Amniotic stem cell (primary cell): ENCODE measurements at regions not wholly inside any gene's neighbourhood (a gene's known extent, or its start where the extent isn't known, plus 50 kb on each side); places are given as distances from the start of the nearest gene placed in this dataset.
"Not testable (repeated sequence)": the region's sequence is repeated elsewhere in the genome, so short reads cannot be mapped to it uniquely, and the experiment has no call there.

ENCODE experiments used
- DNase-seq: peaks from one replicate; lab custom pipeline; 2025; lab: John Stamatoyannopoulos, UW

DNA sequence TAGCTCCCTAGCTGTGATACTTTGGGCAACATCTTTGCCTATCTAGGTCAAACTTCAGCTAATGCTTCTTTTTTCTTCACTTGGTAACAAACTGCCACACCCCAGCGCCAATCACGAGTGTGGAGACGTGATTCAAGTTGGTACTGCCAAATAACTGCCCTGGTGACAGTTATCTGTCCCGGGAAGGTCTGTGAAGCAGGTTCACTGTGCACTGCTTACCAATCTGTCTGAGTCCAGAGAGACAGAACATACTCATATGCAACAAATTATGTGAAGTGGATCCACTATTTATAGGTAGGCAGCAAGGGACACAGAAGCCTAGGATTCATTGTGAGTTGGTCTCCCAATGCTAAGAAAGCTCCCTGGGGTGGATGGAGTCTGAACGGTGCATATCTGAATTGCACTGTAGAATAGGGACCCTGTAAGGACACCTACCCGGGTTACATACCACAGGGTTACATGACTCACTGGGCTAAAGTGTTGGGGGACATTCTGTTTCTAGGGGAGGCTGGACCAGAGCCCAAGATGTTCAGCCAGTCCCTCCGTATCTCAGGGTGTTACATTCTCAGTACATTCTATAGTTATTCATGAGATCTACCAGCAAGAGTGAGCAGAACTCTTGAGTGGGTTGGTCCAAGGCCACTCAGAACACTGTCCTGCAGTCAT, 95.4 kb upstream of the STC2 start:
- DNase-seq = no peak

GRCh38 chr5:173420108-173420507, 91.9 kb upstream of the STC2 start:
- DNase-seq = no peak

GRCh38 chr5:173413471-173413982, 85.3 kb upstream of the STC2 start:
- no peak for DNase-seq

- no peak for DNase-seq
These were observed 84.4 kb upstream of the STC2 start for GRCh38 chr5:173412566-173412965.

- DNase-seq = no peak
These were observed 83.8 kb upstream of the STC2 start for GRCh38 chr5:173411791-173412555.

DNA sequence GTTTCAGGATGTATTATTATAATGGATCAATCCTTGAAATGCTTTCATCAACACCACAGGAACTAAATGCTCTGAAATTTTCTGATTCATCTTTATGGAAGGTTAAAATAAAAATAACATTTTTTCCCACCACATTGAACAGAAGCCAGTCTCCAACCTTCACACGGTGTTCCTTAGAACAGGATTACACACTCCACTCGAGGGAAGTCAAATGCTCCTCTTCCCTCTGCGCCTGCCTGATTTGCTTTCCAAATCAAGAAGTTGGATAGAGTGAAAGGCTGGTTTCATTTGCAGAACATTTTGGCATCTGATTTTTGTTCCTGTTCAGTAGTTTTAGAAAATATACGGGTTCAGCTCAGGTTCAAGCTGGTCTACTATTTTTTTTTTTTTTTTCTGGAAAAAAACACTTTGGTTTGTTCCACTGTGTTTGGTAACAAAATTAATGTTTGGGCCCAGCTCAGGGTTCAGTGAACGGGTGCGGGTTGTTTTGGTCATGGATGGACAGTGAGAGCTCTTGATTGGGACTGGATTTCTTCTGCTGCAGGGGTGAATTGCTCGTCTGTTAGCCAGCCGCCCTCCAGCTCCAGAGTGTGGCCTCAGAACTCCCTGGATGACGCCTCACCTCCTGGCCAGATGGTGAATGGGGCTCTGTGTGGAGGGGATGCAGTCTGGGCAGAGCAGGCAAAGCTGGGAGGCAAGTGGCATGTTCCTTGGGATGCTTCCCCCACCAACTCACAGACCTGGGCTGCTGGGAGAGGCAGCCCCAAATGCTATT, 82.4 kb upstream of the STC2 start:
- no peak for DNase-seq

GRCh38 chr5:173408946-173409345, 80.7 kb upstream of the STC2 start:
- DNase-seq = no peak

- no peak for DNase-seq
These were observed 71.6 kb upstream of the STC2 start for GRCh38 chr5:173399851-173400250.

- DNase-seq = no peak
These were observed 69.3 kb upstream of the STC2 start for GRCh38 chr5:173397516-173397915.

GRCh38 chr5:173396311-173396993, 68.2 kb upstream of the STC2 start:
- DNase-seq = no peak

DNA sequence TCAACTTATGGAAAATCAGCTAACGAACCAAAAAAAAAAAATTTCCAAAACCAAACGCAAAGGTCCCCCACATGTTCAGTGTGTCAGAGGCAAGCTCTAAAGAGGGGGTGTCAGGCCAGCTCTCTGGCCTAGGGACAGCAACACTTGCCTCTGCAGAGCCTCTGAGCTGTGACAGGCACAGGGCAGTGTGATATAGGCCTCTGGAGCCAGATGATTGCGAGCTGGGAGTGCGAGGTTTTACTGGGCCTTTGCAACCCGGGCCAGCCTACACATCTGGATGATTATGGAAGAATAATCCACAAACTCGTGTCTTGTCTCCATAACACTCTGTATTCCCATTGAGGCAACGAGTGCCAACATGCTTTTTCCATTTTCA, 67.7 kb upstream of the STC2 start:
- DNase-seq = no peak

DNA sequence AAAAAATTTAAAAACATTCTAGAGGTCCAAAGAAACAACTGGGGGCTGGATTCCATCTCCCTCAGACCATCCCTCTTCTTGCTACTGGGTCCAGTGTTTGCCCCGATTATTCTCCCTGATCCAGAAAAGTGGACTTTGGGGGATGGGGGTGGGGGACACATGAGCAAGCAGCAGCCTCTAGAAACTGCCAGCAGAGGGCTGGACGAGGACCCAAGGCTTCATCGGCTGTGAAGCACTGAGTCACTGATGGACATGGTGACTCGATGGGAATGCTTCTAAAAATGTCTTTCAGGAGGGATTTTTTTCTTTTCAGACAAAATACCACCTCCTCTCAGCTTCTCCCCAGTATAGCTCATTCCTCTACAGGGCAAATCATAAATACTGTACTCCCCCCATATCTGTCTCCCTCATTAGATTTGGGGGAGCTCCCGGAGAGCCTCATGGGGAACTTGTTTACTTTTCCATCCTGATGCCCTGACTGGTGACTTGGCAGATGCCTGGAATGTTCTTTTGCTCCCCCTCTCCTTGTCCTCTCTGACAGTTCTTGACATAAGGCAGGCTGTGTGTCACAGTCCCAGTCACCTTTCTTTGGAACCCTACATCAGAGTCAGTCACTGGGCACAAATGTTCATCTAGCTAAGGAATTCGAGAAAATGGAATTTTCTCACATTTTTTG, 67.2 kb upstream of the STC2 start:
- DNase-seq = peak; percentile 21

DNA sequence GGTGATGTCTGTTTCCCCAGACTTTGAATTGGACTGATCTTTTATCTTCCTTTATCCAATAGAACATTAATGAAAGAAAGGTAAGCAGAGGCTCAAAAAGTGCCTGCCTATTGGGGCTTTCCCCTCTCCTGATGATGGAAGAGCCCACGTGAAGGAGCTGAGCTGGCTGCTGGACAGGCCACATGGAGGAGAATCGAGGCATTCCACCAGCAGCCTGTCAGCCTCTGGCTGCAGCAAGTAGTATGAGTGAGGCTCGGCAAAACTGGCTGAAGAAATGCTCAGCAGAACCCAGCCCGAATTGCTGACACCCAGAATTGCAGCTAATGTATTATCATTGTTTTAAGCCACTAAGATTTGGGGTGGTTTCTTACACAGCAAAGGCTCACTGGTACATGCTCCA, 66.5 kb upstream of the STC2 start:
- no peak for DNase-seq

DNA sequence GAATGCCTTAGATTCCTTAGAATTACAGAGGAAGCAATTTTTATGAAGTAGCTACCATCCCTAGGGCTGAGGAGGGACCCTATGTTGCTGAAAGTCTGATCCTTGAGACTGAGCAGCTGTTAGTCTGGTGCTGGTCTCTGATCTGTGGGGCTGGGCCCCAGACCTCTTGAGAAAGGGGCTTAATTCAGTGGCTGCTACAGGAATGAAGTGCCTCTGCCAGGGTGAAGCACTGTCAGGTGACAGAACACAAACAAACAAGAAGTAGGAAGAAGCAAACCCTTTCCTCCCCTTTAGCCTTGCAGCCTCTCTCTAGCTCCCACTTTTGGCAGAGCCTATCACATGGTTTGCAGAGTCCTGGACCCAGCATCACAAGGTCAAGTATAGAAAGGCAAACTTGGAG, 64.0 kb upstream of the STC2 start:
- no peak for DNase-seq

DNA sequence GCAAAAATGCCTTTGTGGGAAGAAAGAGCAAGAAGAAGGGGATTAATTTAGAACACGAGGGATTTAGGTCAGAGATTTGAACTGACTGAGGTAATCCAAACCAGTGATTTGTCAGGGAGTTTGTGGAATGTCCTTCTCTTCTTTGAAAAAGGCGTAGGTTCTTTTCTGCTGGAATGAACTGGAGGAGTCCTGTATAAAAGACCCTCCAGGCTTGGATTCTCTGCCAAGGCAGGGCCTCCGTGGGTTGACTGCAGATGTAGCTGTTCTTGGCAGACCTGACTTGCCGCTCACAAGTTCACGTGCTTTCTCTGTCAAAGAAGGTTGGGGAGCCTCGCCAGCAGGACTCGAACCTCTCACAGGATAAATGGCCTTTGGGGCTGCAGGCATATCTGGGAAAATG, 62.8 kb upstream of the STC2 start:
- no peak for DNase-seq

GRCh38 chr5:173387293-173387692, 59.1 kb upstream of the STC2 start:
- DNase-seq = not testable (repeated sequence)

DNA sequence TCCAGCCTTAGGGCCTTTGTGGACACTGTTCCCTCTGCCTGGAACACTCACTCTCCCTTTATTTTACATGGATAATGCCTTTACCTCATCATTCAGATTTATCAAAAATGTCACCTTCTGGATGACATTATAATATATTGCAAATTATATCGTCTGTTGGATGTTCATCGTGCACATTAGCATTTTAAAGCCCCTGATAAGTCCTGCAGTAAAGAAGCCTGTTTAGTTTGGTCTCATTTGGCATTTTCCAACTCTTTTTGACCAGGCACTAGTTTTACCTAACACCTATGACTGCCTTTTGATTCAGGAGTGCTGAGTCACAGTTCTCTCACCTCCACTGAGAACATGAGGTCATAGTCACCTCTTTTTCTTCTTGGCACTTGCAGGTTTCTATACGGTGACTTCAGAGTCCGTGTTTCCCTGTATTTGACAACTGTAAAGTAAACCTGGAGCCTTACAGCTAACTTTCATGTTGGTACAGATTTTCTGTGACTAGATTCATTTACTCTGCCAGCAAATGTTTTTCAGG, 57.7 kb upstream of the STC2 start:
- DNase-seq = no peak

GRCh38 chr5:173383711-173384110, 55.5 kb upstream of the STC2 start:
- DNase-seq = no peak

DNA sequence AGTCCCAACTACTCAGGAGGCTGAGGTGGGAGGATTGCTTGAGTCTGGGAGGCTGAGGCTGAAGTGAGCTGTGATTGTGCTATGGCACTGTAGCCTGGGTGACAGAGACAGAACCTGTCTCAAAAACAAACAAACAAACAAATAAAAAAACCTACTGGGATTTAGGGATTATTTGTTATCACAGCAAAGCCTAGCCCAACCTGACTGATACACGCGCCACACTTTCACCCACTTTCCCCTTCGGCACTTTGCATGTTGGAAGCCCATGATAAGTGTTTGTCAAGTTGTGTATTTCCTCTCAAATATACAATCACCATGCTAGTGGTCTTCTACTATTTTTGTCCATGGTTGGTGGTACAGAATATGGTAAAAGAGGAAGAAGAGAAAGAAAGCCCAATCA, 50.5 kb upstream of the STC2 start:
- DNase-seq = no peak
